AG04449 (cell line): ENCODE measurements at regions not wholly inside any gene's neighbourhood (a gene's known extent, or its start where the extent isn't known, plus 50 kb on each side); places are given as distances from the start of the nearest gene placed in this dataset.
A peak's percentile ranks its signal among the peaks of the same experiment; 100 is the strongest.
"Not testable (repeated sequence)": the region's sequence is repeated elsewhere in the genome, so short reads cannot be mapped to it uniquely, and the experiment has no call there.

ENCODE experiments used
- CTCF ChIA-PET: fragments of 350-600 bp; formaldehyde crosslinking; extraction: SDS; loops from one replicate; lab custom pipeline; 2021; ENCODE audit warnings: antibody characterized with exemption; lab: Yijun Ruan, JAX
- POLR2A ChIA-PET: fragments of 400-600, 350-600 bp; formaldehyde crosslinking; extraction: SDS; loops from one replicate; lab custom pipeline; 2020; ENCODE audit warnings: antibody characterized with exemption, inconsistent platforms; lab: Yijun Ruan, JAX
- DNase-seq: peaks from one replicate; pipeline ENCODE4 v3.0.0-alpha.2; 2010; ENCODE audit warnings: low read depth, low spot score
- H3K4me3 ChIP-seq: 2 replicates; pipeline ENCODE4 v1.5.1; 2011; ENCODE audit warnings: low read depth, mild to moderate bottlenecking, control low read depth, low read length
- CTCF ChIP-seq: IDR thresholded peaks from one replicate; pipeline ENCODE4 v1.5.1; 2011; ENCODE audit warnings: mild to moderate bottlenecking, moderate library complexity, low read length, control low read depth, inconsistent platforms; ENCODE audit not compliant: insufficient read depth; ENCODE audit errors: missing control alignments

GRCh38 chr6:803191-803977 is 110.4 kb upstream of the EXOC2 start:
- POLR2A ChIA-PET, result no interaction called here
- CTCF ChIA-PET, result no interaction called here
- DNase-seq, result no peak
- H3K4me3 ChIP-seq, result no peak overlapping the region
- TF ChIP-seq CTCF, result no peak

GRCh38 chr6:802701-803100 is 109.8 kb upstream of the EXOC2 start:
- ChIA-PET CTCF (no interaction called here), POLR2A (no interaction called here)
- no peak for DNase-seq
- TF ChIP-seq CTCF, result no peak
- H3K4me3 ChIP-seq, result no peak overlapping the region

- POLR2A ChIA-PET, DNase-seq, H3K4me3 ChIP-seq: not testable (repeated sequence)
- CTCF ChIA-PET, result interaction anchor here (1.2 kb wide), 2 partner anchors 582 to 595 kb away, joined by 3 to 5 read pairs; no protein-coding TSS in a partner anchor
Measured at GRCh38 chr6:802223-802622, 109.3 kb upstream of the EXOC2 start.

GRCh38 chr6:799769-800168 is 106.8 kb upstream of the EXOC2 start:
- no peak for TF ChIP-seq CTCF
- ChIA-PET CTCF (interaction anchor here (1.1 to 4.3 kb wide), 6 partner anchors 12 to 637 kb away, joined by 3 to 43 read pairs (median 21); no protein-coding TSS in a partner anchor), POLR2A (interaction anchor here (0.6 kb wide), 1 partner anchor 440 kb away, joined by 4 read pairs; no protein-coding TSS in a partner anchor)
- no peak for DNase-seq
- no peak overlapping the region for H3K4me3 ChIP-seq

- no peak for DNase-seq
- peak; percentile 62 for TF ChIP-seq CTCF
- ChIA-PET CTCF (interaction anchor here (0.8 to 4.3 kb wide), 35 partner anchors 9 to 648 kb away, joined by 3 to 43 read pairs (median 4); no protein-coding TSS in a partner anchor), POLR2A (no interaction called here)
- H3K4me3 ChIP-seq, result no peak overlapping the region
Measured at GRCh38 chr6:797479-798077, 104.6 kb upstream of the EXOC2 start.

GRCh38 chr6:795046-795685 is 102.2 kb upstream of the EXOC2 start:
- no peak overlapping the region for H3K4me3 ChIP-seq
- ChIA-PET POLR2A (no interaction called here), CTCF (interaction anchor here (1.0 to 1.5 kb wide), 4 partner anchors 200 to 601 kb away, joined by 3 to 11 read pairs (median 4); no protein-coding TSS in a partner anchor)
- DNase-seq, result no peak
- TF ChIP-seq CTCF, result no peak
